RPMI8226 (cell line): ENCODE measurements at regions not wholly inside any gene's neighbourhood (a gene's known extent, or its start where the extent isn't known, plus 50 kb on each side); places are given as distances from the start of the nearest gene placed in this dataset.

Experiments
- DNase-seq: peaks from one replicate; pipeline ENCODE4 v3.0.0-alpha.2; 2015

GRCh38 chr1:58976294-58976693 lies 192.4 kb upstream of the JUN start:
- DNase-seq = no peak

- DNase-seq = no peak
Measured at GRCh38 chr1:58977598-58977997, 193.8 kb upstream of the JUN start.

GRCh38 chr1:58978096-58978495 lies 194.2 kb upstream of the JUN start:
- DNase-seq = no peak

- DNase-seq = peak; percentile 91
Measured at GRCh38 chr1:58979086-58979485, 195.2 kb upstream of the JUN start.

GRCh38 chr1:58979677-58980076 lies 195.8 kb upstream of the JUN start:
- DNase-seq = no peak

GRCh38 chr1:58981392-58981791 lies 197.5 kb upstream of the JUN start:
- no peak for DNase-seq

- no peak for DNase-seq
Measured at GRCh38 chr1:58982259-58982998, 198.6 kb upstream of the JUN start.

- DNase-seq = no peak
Measured at GRCh38 chr1:58983162-58983561, 199.3 kb upstream of the JUN start.

GRCh38 chr1:58983633-58984245 lies 199.9 kb upstream of the JUN start:
- no peak for DNase-seq

- no peak for DNase-seq
Measured at GRCh38 chr1:58986996-58987767, 203.3 kb upstream of the JUN start.

- DNase-seq = no peak
Measured at GRCh38 chr1:58988752-58989151, 204.9 kb upstream of the JUN start.

- no peak for DNase-seq
Measured at GRCh38 chr1:58989845-58990244, 206.0 kb upstream of the JUN start.

- DNase-seq = no peak
Measured at GRCh38 chr1:58991305-58991704, 207.5 kb upstream of the JUN start.

- no peak for DNase-seq
Measured at GRCh38 chr1:58992643-58993042, 208.8 kb upstream of the JUN start.

- no peak for DNase-seq
Measured at GRCh38 chr1:58993403-58993802, 209.6 kb upstream of the JUN start.

GRCh38 chr1:58994664-58995063 lies 210.8 kb upstream of the JUN start:
- DNase-seq = no peak

GRCh38 chr1:58996341-58997059 lies 212.7 kb upstream of the JUN start:
- no peak for DNase-seq

- no peak for DNase-seq
Measured at GRCh38 chr1:58997060-58997411, 213.2 kb upstream of the JUN start.

GRCh38 chr1:58997637-58998036 lies 213.8 kb upstream of the JUN start:
- DNase-seq = no peak

GRCh38 chr1:58999676-59000075 lies 215.8 kb upstream of the JUN start:
- DNase-seq = no peak

GRCh38 chr1:59004755-59005154 lies 220.9 kb upstream of the JUN start:
- DNase-seq = no peak

GRCh38 chr1:59005491-59006288 lies 221.8 kb upstream of the JUN start:
- DNase-seq = peak; percentile 28

GRCh38 chr1:59006289-59006658 lies 222.4 kb upstream of the JUN start:
- no peak for DNase-seq
